Spleen (tissue), 11 donors: ENCODE measurements at regions not wholly inside any gene's neighbourhood (a gene's known extent, or its start where the extent isn't known, plus 50 kb on each side); places are given as distances from the start of the nearest gene placed in this dataset.

Source experiments
- DNase-seq: peaks from one replicate; pipeline ENCODE4 v3.0.0-alpha.2; 2020
- H3K27ac ChIP-seq, 8 donors: fragments of 200-600 bp; sonication (generic) in 7 of 8; 1 replicate in 4 of 8; 2 replicates in 4 of 8; pipeline versions ENCODE4 v1.5.0 to v1.8.0; 2016 to 2021; ENCODE audit warnings: inconsistent platforms in 4 of 8, mild to moderate bottlenecking in 4 of 8, moderate library complexity in 1 of 8
- H3K27me3 ChIP-seq, 7 donors: fragments of 200-600 bp; sonication (generic) in 6 of 7; replicated peaks in 1 of 7; 1 replicate in 4 of 7; 2 replicates in 3 of 7; pipeline versions ENCODE4 v1.5.0 to v1.8.0; 2016 to 2021; ENCODE audit warnings: inconsistent platforms in 3 of 7, mild to moderate bottlenecking in 1 of 7
- H3K36me3 ChIP-seq, 6 donors: fragments of 200-600 bp; sonication (generic) in 5 of 6; 1 replicate in 4 of 6; 2 replicates in 2 of 6; pipeline versions ENCODE4 v1.5.0 to v1.8.0; 2016 to 2021; ENCODE audit warnings: inconsistent platforms in 2 of 6
- H3K4me1 ChIP-seq, 6 donors: fragments of 200-600 bp; sonication (generic) in 5 of 6; 1 replicate in 3 of 6; 2 replicates in 3 of 6; pipeline versions ENCODE4 v1.5.0 to v1.8.0; 2016 to 2021; ENCODE audit warnings: inconsistent platforms in 3 of 6
- H3K4me3 ChIP-seq, 8 donors: fragments of 200-600 bp; sonication (generic) in 7 of 8; 1 replicate in 4 of 8; 2 replicates in 4 of 8; pipeline versions ENCODE4 v1.5.0 to v1.8.0; 2016 to 2021; ENCODE audit warnings: inconsistent platforms in 4 of 8, mild to moderate bottlenecking in 4 of 8, moderate library complexity in 2 of 8
- H3K9me3 ChIP-seq, 8 donors: fragments of 200-600 bp; sonication (generic) in 7 of 8; 1 replicate in 4 of 8; 2 replicates in 4 of 8; pipeline versions ENCODE4 v1.5.0 to v1.8.0; 2016 to 2021; ENCODE audit warnings: inconsistent platforms in 4 of 8
- POLR2A ChIP-seq, 3 donors: fragments of 450-650 bp; IDR thresholded peaks; one replicate each; pipeline ENCODE4 v1.5.1; 2017; ENCODE audit warnings: antibody characterized with exemption in 3 of 3, mild to moderate bottlenecking in 1 of 3
- POLR2AphosphoS5 ChIP-seq, 3 donors: sonication (generic); formaldehyde crosslinking; IDR thresholded peaks; one replicate each; pipeline ENCODE4 v1.5.1; 2017; ENCODE audit warnings: antibody characterized with exemption in 3 of 3
- WGBS, 5 donors: extraction: QIAGEN DNeasy Blood & Tissue Kit in 3 of 5; methylation state at CpG; one replicate each; pipeline versions ENCODE4 v1.1.5 to v1.1.7; 2013 to 2018; 5-methylcytosine and 5-hydroxymethylcytosine counted together
- intact Hi-C: fragments of 100-400 bp; cut with DNase I; formaldehyde crosslinking; loops from one replicate; pipeline ENCODE4 v1.15.0; 2023; ENCODE audit warnings: low total_unique reads
- TF ChIP-seq, protein P1 (sequence below), 11 experiments: fragments of 200-600 bp in 7 of 11; fragments of 450-650 bp in 4 of 11; sonication (generic) in 4 of 11; IDR thresholded peaks in 8 of 11; conservative IDR thresholded peaks in 3 of 11; 1 replicate in 7 of 11; 2 replicates in 4 of 11; pipeline versions ENCODE4 v1.4.0 to v1.8.0; 2016 to 2021; ENCODE audit warnings: antibody characterized with exemption in 11 of 11, inconsistent platforms in 4 of 11, mild to moderate bottlenecking in 1 of 11
- donor health status: healthy with polysubstance abuse.
- donor health status: DM: no; HTN: no; CAD: no; lungs with moderate emphysema.
- donor health status: DM: no; HTN: no; CAD: no.
- donor health status: Bipolar disorder and iron deficiency.
- donor health status: healthy.
- donor health status: DM: no; HTN: no; CAD: no.
- donor health status: DM: yes; HTN: yes; CAD: no.

DNA sequence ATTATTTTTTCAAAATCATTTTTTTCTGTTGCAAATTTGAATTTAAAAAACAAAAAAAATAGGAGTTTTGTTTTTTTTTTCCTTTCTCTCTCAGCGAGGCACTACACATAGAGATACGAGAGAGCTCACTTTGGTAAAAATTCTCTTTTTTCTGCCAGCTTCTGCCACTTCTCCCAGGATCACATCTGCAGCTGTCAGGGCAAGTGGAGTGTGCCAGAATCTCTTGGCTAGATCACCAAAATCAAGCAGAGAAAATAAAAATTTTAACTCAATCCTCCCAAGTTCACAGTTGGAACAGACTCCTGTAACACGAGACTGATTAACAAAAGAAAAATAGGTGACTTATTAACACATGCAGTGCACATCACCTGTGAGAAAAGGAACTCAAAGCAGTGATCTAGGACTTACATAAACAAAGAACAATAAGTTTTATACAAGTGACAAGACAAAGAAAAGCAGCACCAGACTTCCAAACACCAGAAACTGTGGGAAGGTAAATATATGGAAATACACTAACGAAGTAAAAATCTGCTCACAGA lies 213.2 kb upstream of the ZFP42 start:
- TF ChIP-seq, protein P1, sequence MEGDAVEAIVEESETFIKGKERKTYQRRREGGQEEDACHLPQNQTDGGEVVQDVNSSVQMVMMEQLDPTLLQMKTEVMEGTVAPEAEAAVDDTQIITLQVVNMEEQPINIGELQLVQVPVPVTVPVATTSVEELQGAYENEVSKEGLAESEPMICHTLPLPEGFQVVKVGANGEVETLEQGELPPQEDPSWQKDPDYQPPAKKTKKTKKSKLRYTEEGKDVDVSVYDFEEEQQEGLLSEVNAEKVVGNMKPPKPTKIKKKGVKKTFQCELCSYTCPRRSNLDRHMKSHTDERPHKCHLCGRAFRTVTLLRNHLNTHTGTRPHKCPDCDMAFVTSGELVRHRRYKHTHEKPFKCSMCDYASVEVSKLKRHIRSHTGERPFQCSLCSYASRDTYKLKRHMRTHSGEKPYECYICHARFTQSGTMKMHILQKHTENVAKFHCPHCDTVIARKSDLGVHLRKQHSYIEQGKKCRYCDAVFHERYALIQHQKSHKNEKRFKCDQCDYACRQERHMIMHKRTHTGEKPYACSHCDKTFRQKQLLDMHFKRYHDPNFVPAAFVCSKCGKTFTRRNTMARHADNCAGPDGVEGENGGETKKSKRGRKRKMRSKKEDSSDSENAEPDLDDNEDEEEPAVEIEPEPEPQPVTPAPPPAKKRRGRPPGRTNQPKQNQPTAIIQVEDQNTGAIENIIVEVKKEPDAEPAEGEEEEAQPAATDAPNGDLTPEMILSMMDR (IDR thresholded peaks at IDR 0.05 in 8 of 11, conservative IDR thresholded peaks at IDR 0.05 in 3 of 11), result no peak
- no peak for TF ChIP-seq POLR2AphosphoS5 (IDR thresholded peaks at IDR 0.05)
- TF ChIP-seq POLR2A (IDR thresholded peaks at IDR 0.05), result no peak

DNA sequence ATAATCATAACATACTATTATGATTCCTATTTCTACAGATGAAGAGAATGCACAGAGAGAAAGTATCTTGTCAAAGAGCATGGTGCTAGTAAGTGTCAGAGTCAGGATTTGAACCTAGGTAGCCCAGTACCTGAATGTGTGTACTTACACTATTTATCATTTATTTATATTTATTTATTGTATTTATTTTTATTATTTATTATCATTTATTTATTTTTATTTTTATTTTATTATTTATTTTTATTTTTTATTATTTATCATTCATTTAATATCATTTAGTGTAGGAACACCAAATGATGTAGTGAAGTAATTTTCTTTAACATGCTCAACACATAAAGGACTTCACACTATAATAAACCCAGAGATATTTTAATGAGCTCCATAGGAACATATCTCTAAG lies 209.4 kb upstream of the ZFP42 start:
- no peak overlapping the region for H3K4me3 ChIP-seq
- no peaks in the 10 kb centered on the region for H3K27me3 ChIP-seq
- no peaks in the 10 kb centered on the region for H3K36me3 ChIP-seq
- TF ChIP-seq, protein P1 (IDR thresholded peaks at IDR 0.05 in 8 of 11, conservative IDR thresholded peaks at IDR 0.05 in 3 of 11), result no peak
- TF ChIP-seq POLR2AphosphoS5 (IDR thresholded peaks at IDR 0.05) (no peak), POLR2A (IDR thresholded peaks at IDR 0.05) (no peak)
- no peak for DNase-seq
- no peak overlapping the region for H3K27ac ChIP-seq
- intact Hi-C loops, result no loop called here
- no peaks in the 10 kb centered on the region for H3K4me1 ChIP-seq
- H3K9me3 ChIP-seq, result peaks cover 0 to 40% (median 27%) of the 10 kb centered on the region in 8 donors

More for the DNA sequence above, 213.2 kb upstream of the ZFP42 start:
- no peak overlapping the region for H3K4me3 ChIP-seq
- intact Hi-C loops, result no loop called here
- no peaks in the 10 kb centered on the region for H3K4me1 ChIP-seq
- H3K27ac ChIP-seq, result no peak overlapping the region
- no peaks in the 10 kb centered on the region for H3K36me3 ChIP-seq
- peaks cover 0 to 31% (median 19%) of the 10 kb centered on the region in 8 donors for H3K9me3 ChIP-seq
- 66 to 78% (median 71%) methylated on average over 4 of the region's 4 CpGs for WGBS, 5 donors
- no peaks in the 10 kb centered on the region for H3K27me3 ChIP-seq
- DNase-seq, result no peak

DNA sequence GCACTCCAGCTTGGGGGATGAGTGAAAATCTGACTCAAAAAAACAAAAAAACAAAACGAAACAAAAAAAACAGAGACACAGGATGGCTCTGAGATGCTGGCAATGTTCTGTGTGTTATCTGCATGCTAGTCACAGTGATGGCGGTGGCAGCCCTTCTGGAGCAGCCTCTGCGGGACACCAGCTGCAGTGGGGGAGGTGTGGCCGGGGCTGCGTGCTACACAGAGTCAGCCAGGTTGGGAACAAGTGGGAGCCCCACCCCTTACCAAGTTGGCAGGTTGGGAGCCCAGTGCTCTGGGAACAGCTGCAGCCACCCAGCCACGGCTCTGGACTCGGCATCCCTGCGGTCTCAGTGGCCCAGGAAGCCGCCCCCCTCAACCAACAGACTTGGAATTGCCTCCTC lies 206.5 kb upstream of the ZFP42 start:
- 79 to 95% (median 86%) methylated on average over 7 to 9 of the region's 9 CpGs for WGBS, 5 donors
- DNase-seq, result no peak

DNA sequence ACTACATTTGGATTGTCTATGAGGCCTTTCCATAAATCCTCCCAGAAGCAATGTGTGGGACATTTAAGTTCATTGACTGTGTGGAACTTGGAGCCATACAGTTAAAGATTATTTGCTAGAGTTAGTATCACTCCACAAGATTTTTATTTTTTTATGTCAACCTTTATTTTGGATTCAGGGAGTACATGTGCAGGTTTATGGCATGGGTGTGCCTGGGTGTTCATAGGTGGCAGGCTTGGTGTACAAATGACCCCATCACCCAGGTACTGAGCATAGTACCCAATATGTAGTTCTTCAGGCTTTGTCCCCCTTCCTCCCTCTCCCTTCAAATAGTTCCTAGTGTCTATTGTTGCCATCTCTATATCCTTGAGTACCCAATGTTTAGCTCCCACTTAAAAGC lies 199.8 kb upstream of the ZFP42 start:
- H3K9me3 ChIP-seq, result peaks cover 0 to 36% (median 22%) of the 10 kb centered on the region in 8 donors
- TF ChIP-seq, protein P1 (IDR thresholded peaks at IDR 0.05 in 8 of 11, conservative IDR thresholded peaks at IDR 0.05 in 3 of 11), result no peak
- no peak for TF ChIP-seq POLR2A (IDR thresholded peaks at IDR 0.05)
- no peak for TF ChIP-seq POLR2AphosphoS5 (IDR thresholded peaks at IDR 0.05)
- intact Hi-C loops, result no loop called here
- no peak overlapping the region for H3K4me3 ChIP-seq
- no peaks in the 10 kb centered on the region for H3K4me1 ChIP-seq
- H3K27me3 ChIP-seq, result no peaks in the 10 kb centered on the region
- H3K27ac ChIP-seq, result no peak overlapping the region
- no peaks in the 10 kb centered on the region for H3K36me3 ChIP-seq
- DNase-seq, result no peak

More for the DNA sequence above, 206.5 kb upstream of the ZFP42 start:
- Histone ChIP-seq H3K4me3 (no peak overlapping the region), H3K27me3 (no peaks in the 10 kb centered on the region), H3K4me1 (no peaks in the 10 kb centered on the region), H3K36me3 (no peaks in the 10 kb centered on the region), H3K9me3 (peaks cover 0 to 33% (median 23%) of the 10 kb centered on the region in 8 donors), H3K27ac (no peak overlapping the region)
- TF ChIP-seq POLR2AphosphoS5 (IDR thresholded peaks at IDR 0.05) (no peak), POLR2A (IDR thresholded peaks at IDR 0.05) (no peak)
- TF ChIP-seq, protein P1 (IDR thresholded peaks at IDR 0.05 in 8 of 11, conservative IDR thresholded peaks at IDR 0.05 in 3 of 11), result no peak
- intact Hi-C loops, result no loop called here
